GM18868 (cell line): ENCODE measurements at regions not wholly inside any gene's neighbourhood (a gene's known extent, or its start where the extent isn't known, plus 50 kb on each side); places are given as distances from the start of the nearest gene placed in this dataset.

Experiments
- ATAC-seq: cut with Tn5 transposase; IDR thresholded peaks from one replicate; pipeline ENCODE4 v1.9.1; 2021; ENCODE audit warnings: mild to moderate bottlenecking, moderate library complexity; ENCODE audit not compliant: unreplicated experiment

DNA sequence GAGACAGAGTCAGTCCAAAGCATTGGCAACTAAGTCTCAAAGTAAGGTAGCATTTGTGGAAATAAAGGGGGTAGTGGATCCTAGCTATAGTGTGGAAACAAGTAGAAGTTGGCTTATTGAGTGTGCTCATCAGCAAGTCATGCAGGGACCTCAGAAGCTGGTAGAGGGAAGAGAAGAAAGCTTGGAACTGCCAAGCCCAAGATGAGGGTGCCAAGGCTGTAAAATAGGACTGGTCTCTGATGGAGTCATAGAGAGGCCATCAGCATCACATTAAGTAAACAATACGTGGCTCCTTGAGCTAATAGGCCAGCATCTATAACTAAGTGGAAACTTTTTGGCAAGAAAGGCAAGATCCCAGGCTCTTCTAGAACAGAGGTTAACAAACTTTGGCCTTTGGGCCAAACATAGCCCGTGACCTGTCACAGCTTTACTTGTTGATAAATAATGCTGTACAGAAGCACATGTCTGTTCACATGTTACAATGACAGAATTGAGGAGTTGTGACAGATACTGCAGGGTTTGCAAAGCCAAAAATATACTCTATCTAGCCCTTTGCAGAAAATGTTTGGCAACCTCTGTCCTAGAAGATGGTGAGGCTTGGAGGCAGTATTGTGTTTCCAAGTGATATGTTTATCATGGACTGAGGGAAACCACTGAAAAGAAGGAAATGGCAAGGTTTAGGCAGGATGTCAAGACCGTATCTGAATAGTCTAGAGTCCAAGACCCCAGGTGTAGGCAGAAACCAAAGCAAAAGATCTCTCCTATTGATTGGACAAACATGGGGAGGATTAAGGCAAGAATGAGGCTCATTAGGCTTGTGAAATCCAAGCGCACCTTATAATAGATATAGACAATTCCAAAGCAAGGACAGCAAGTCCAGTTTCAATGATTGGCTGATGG, 62.5 kb upstream of the CD44 start:
- ATAC-seq = no peak

DNA sequence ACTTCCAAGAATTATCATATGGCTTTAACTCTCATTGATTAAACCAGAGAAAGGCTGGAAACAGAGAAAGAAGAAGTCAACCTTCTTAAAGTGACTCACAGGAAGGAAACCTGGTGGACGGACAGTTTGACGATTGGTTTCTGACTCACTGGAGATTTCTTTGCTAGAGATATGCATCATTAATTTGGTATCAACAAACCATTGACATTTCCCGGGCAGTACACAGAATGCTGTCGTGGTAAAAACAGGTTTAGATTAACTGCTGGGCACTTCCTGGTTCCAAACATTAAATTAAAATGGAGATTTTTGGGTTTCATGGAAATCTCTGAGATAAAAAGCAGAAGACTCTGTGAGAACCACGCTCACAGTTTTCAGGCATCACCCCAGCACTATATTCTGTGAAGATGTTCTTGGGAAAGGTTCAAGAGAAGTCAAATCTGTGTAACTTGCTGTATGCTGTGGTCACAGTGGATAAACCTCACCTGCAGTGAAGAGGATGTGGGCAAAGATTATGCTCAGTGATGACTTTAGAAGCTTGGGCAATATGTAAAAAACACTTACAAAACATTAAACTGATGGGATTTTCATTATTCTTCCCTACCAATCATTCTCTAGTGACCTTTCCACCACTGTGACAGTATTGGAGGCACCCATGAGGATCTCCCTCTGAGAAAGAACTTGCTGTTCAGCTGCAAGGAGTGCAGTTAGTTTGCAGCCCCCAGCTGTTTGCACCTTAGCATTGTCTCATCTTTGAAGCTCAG, 61.1 kb upstream of the CD44 start:
- peak; percentile 61 for ATAC-seq

DNA sequence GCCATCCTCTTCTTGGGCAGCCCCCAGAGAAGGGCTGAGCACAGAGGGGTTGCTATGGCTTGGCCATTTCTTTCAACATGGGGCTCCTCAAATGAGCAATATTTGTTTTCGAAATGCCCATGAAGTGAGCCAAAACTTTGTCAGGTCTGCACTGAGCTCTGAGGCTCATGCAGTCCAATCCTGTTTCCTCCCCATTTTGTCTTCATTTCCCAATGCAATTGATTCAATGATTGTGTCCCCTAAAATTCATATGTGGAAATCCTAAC, 60.6 kb upstream of the CD44 start:
- ATAC-seq = no peak

DNA sequence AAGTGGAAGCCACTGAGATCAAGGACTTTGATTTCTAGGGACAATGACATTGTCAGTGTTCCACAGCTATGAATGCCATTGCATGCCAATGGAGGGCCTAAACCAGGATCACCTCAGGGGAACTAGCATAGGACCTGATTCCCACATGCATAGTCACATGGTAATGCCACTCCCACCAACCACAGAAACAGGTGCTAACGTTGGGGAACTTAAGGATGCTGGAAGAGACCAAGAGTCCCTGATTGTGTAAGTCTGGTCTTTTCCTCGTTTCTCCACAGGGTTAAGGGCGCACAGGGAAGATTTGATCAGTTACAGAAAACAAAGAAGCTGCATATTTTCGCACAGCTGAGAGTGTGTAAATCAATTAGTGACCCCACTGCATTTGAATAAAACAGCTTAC, 59.4 kb upstream of the CD44 start:
- ATAC-seq = no peak

DNA sequence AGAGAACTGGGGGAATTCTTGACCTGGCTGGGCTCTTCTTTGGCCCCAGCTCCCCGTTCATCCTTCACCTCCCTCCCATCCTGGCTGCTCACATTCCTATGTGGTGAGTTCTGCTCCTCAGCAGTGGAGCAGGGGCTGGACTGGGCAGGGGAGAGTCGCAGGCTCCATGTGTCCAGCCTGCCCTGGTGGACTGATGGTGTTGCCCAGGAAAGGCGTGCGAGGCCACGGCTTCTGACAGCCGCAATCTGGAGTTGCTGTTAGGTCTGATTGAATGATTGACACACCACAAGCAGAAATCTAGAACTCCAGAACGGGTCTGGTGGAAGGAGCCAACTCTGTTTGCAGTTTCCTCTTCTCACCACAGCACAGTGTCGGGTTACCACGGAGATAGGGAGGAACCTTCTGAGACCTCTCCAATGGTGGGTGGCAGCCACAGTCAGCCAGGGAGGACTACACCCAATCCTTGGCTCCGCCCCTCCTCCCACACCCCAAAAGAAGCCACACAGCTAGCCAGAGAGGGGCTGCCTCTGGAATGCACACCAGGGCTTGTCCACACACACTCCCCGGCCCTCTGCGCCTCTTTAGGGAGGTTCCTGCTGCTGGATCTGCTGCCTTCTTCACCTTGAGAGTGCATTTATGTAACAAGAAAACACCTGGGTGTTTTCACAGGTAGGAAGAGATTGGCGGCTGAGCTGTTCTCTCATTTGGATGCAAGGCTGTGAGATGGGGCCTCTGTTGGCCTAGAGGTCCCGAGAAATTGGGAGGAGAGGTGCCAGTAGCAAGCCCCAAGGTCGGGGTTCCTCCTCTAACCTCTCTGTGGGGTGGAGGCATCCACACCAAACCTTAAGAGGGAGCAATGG, 56.4 kb upstream of the CD44 start:
- peak; percentile 74 for ATAC-seq

DNA sequence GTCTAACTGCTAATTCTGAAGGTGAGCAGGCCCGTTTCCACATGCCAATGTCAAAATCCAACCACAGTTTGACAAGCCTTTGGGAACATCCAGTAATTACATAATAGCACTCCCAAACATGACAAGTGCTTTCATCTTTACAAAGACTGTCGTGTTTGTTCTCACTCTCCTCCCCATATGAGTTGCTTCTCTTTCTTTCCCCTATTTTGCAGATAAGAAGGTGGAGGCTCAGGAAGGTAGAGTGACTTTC, 55.9 kb upstream of the CD44 start:
- ATAC-seq = no peak

DNA sequence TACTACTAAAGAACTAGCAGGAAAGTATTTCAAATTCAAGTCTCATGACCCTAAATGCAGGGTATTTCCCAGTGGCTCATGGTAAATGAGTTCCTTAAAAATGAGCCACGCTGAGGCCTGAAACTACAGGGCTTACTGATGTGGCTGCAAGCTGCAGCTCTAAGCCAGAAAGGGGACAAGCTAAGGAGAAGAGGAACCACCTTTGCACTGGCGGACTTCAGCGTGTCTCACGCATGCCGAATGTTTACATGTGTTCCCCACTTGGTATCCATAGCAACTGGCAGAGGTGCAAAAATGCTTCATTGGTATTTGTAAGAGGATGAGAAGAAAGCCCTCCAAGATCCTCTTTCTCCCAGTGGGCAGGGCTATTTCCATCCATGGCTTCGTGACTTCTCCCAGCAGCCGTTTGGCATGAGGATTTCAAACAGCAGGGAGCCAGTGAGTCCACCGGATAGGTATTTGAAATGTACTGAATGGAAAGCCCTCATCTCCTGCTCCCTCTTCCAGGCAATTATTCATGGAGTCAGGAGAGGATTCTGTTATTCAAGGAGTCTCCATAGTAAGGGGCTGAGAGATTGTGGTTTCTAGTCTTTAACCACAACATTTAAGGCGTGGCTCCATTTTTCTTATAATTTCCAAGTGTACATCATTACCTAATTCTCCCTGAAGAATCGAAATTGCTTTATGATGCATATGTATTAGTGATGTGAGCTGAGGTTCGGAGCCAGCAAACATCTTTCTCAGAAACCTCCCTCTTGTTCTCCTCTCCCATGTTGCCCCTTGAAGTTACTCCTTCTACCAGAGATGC, 55.3 kb upstream of the CD44 start:
- peak; percentile 76 for ATAC-seq

DNA sequence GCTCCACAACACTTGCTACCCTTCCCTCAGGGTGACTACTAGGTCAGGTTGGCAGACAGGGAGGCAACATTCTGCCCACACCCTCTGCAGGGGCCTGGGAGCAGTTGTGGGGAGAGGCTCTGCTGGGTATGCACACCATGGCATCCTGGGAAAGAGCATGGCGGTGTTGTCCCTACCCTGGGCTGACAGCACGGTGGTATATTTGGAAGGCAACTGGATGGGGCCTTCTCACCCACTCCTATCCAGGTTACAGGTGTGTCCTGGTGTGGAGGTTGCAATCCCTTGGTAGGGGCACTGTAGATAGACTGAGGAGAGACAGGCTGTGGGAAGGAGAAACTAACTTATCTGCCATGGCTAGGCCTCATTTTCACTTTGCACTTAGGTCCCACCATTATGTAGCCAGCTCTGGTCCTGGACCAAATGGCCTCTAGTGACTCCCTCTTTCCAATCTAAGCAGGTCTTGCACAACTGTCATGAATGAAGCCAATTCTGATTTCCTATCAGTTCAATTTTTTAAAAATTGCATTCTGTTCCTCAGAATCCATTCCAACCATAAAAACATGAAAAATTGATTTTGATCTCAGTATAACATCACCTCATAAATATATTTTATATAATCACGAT, 54.0 kb upstream of the CD44 start:
- ATAC-seq = no peak

DNA sequence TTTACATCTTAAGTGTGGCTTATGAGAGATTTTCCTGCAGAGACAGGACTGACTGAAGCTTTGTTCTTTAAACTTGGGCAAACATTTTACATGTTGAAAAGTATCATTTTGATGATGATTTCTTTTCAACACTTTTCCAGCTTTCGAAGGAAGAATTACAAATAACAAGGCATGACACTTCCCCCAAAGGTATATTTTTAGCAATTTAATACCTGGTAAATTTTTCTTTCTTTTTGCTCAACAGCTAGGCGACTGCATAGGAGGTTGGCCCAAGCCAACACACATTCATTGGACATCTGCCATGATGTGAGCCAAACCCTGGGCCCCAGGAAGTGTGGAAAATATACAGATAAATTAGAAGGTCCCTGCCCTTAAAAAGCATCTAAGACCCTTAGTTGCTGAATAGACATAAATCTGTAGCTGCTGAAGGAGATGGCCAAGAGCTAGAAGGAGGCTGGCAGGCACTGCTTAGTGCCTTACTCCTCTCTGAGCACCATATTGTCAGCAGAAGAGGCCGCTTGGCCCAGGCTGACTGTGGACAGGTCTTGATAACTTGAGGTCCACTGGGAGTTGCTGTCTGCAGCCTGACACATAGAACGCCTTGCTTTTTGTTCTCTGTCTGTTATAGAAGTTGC, 53.3 kb upstream of the CD44 start:
- ATAC-seq = no peak

DNA sequence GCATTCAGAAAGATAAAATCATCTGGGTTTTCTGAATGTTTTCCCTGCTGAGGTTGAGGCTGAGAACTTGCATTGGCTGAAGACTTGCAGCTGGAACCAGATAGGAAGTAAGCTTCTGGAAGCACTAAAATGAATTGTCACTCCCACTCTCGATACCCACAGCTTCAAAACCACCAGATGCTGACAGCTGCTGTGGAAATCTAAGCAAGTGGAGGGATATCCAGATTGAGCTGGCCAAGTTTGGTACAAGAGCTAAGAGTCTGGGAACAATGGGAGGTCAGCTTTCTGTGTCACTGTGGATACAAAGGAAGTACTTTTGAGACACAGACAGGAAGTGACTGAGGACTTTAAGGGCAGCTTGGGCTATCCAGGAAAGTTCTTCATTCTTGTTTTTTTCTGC, 51.3 kb upstream of the CD44 start:
- no peak for ATAC-seq

DNA sequence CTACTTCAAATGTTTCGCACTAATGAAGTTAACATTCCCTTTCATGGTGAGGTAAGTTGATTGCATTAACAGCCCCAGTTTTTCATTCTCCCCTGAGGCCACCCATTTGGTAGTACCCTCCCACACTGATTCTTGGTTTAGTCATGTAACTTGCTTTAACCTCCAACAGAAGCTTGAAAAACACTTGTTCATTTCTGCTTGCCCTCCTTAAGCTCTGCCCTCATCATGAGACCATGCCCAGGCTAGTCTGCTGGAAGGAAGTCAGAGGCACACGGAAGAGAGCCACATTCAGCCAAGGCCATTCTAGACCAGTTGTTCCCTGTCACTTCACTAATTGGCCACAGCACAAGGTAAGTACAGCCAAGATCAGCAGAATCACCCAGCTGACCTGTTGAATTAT, 50.7 kb upstream of the CD44 start:
- no peak for ATAC-seq

DNA sequence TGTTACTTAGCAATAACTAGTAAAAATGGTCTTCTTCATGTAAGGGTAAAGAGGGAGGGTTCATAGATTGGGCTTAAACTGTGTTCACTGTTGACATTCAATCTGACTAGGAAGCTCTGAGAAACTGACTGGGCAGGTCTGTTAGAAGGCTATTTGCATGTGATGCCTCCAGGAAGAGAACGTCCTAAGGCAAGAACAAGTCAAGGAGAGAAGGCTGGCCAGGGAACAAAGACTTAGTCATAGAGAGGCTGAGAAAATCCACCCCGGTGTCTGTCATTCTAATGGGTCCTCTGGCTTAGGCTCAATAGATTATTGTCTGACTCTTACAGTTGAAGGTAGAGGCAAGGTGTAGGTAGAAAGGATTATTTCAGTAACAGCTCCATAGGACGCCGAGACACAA, 50.3 kb upstream of the CD44 start:
- ATAC-seq = no peak
